Stimulated activated CD4-positive, alpha-beta T cell treated with anti-CD3 and anti-CD28 coated beads, Interleukin-4, amount 100 ng/mL, for 48 hours (primary cell): ENCODE measurements at regions not wholly inside any gene's neighbourhood (a gene's known extent, or its start where the extent isn't known, plus 50 kb on each side); places are given as distances from the start of the nearest gene placed in this dataset.

Experiments used
- DNase-seq, 2 donors: peaks; one replicate each; pipeline ENCODE4 v3.0.0-alpha.2; 2020; ENCODE audit warnings: low read depth in 2 of 2

DNA sequence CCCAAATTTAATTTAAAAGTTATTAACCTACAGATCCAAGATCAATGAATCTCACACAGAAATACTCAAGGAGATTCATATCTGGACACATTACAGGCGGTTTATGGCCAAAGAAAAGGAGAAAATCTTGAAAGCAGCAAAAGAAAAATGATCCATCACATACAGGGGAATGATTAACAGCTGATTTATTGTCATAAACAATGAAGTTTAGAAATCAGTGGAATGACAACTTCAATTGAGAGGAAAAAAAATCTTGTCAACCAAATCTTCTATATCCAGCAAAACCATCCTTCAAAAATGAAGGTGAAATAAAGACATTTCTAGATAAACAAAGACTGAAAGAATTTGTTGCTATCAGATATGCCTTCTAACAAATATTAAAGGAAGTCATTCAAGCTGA lies 156.2 kb upstream of the SEMA6D start:
- DNase-seq: no peak

- DNase-seq: no peak
These were observed 151.4 kb upstream of the SEMA6D start for GRCh38 chr15:47565949-47566348.

DNA sequence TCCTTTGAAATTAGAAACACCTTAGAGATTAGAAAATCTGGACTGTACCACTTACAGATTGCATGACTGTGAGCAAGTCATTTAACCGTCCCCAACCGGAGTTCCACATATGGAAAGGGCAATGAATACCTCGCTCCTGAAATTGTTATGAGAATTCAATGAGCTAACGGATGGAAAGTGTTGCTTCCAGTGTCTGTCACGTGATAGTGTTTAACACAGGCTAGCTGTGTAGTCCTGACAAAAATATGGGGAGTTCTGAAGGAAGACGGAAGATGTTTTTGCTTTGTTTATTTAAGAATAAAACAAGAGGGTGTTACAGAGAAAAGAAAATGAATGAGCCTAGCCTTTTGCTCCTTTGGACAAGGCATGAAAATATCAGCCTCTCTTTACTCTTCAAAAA lies 150.7 kb upstream of the SEMA6D start:
- DNase-seq: no peak

- DNase-seq: no peak
These were observed 149.3 kb upstream of the SEMA6D start for GRCh38 chr15:47568030-47568429.

DNA sequence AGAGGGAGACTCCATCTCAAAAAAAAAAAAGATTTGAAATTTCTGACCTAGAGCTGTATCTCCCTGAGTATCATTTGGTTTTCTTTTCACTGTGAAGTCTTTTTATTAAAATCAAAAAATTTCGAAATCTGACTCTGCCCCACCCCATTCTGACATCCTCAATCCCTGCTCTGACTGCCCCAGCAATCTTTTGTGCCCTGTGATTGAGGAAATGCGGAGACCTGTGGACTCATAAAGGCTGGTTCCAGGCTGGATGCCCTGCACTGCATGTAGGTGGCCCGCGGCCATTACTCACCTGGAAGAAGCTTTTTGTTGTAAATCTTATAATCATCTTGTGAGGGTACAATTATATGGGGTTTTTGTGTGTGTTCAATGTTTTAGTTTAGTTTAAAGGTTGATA lies 147.3 kb upstream of the SEMA6D start:
- no peak for DNase-seq

- DNase-seq: no peak
These were observed 146.9 kb upstream of the SEMA6D start for GRCh38 chr15:47570451-47570850.

DNA sequence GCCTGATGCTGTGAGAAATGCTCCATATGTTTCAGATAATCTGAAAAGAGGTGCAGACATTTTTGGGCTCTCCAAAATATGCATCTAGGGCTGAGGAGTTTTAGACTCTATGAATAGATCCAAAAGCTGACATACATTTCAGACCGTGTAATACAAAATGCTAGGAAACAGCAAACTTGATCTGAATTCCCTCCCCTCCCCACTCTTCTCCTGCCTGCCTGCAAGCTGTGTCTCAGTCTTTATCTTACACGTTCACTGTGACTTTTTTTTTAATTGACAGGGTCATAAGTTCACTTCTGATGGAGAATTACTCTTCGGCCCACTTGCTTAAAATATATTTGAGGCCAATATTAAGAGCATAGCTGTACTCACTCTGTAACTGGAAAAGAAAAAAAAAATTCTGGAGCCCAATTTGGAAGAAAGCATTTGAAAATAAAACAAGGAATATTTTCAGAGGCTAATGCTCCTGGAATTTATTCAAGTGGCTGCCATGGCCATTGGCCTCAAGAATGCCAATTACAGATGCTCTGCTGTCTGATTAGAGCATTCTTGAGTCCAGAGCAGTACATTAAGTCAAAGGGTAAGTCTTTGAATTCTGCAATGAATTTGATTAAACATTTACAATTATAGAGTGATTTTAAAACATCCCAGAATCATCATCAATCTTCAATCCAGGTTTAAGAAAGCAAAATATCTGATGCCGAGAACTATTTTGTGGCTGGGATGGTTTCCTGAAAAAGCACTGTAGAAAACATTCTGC lies 146.2 kb upstream of the SEMA6D start:
- DNase-seq: no peak

DNA sequence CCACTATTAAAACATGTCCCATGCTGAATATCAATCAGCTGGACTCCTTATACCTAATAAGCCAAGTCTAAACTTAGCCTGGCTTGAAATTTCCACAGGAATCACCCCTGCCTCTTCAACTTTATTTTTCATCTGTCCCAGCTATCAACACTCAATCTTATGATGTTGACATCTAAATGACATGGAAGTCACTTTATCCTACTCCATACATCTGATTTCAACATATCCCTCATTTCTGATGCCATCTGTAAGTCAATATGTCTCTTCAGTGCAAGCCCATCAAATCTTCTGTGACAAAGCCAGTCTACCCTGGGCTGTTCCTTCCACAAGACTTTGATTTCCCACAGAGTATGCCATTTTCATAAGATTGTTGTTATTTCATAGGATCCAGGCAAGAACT lies 143.6 kb upstream of the SEMA6D start:
- no peak for DNase-seq

- DNase-seq: no peak
These were observed 140.3 kb upstream of the SEMA6D start for GRCh38 chr15:47577000-47577399.

GRCh38 chr15:47577461-47577860 lies 139.8 kb upstream of the SEMA6D start:
- DNase-seq: no peak

DNA sequence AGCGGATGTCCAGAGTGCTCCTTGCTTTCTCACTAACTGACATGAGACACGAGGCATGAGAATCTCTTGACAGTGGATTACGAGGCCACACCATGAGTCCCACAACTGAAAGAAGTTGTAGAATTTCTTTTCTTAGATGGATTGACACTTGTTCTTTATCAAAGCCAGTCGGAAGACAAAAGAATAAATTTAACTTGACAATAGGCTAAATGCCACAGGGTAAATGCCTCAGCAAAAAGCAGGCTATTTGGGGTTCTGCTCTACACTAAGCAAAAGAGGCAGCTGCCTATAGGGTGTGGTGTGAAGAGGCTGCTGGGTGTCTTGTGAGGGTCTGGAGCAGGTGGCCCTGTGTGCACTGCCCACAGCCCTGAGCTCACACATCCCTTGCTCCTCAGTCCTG lies 135.1 kb upstream of the SEMA6D start:
- DNase-seq: no peak

GRCh38 chr15:47584316-47584715 lies 133.0 kb upstream of the SEMA6D start:
- no peak for DNase-seq

GRCh38 chr15:47586653-47587224 lies 130.6 kb upstream of the SEMA6D start:
- no peak for DNase-seq

- DNase-seq: no peak
These were observed 129.1 kb upstream of the SEMA6D start for GRCh38 chr15:47587940-47588802.

- no peak for DNase-seq
These were observed 128.3 kb upstream of the SEMA6D start for GRCh38 chr15:47588958-47589357.

DNA sequence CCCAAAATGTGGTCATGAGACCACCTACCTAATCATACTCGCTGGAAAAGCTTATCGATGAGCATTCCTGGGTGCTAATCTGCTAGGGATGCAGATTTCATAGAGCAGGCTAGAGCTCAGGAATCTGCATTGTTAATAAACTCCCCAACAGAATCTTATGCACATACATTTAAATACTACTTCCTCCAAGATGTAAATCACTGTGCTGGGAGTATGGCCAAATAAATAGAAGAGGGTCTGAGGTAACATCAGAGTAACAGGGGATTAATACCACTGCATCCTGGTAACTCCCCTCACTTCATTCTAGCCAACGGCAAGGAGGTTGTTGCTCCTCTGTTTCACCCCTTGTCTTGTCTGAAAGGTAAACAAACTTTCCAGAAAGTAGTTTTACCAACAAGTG lies 118.3 kb upstream of the SEMA6D start:
- no peak for DNase-seq

- DNase-seq: no peak
These were observed 117.5 kb upstream of the SEMA6D start for GRCh38 chr15:47599806-47600205.

GRCh38 chr15:47602121-47602520 lies 115.2 kb upstream of the SEMA6D start:
- no peak for DNase-seq

DNA sequence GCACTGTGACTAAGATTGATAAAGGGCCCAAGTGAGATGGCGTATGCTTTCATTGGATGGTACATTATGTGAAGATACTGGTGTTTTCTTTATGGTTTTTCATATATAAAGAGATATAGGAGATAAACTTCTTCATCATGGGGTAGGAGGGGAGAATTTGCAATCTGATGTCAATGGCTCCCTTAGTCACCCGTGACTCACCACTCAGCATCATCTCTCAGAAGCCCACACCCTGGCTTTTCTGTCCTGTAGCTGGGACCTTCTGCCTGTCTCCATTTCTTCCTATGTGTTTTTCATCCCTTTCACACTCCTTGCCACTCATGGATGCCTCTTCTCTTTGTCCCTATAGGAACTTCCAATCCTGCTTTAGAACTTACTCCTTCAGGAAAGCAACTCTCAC lies 114.3 kb upstream of the SEMA6D start:
- no peak for DNase-seq

DNA sequence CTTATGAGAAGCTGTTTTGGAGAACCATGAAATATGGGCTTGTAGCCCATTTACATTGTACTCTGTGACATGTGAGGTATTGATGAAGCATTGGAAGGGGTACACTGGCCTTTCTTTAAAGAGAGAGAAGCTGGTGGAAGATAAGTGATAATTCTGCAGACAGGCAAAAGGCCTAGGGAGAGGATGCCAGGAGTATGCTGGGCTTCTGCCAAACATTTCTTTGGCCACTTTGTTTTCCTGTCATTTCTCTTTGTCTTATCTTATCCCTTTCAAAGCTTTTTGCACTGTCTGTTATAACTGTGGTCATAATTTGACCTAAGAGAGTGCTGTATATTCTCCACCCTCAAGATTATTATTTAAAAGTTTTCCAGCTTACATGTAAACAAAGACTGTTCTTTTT lies 109.6 kb upstream of the SEMA6D start:
- no peak for DNase-seq

- DNase-seq: no peak
These were observed 107.6 kb upstream of the SEMA6D start for GRCh38 chr15:47609693-47610092.

DNA sequence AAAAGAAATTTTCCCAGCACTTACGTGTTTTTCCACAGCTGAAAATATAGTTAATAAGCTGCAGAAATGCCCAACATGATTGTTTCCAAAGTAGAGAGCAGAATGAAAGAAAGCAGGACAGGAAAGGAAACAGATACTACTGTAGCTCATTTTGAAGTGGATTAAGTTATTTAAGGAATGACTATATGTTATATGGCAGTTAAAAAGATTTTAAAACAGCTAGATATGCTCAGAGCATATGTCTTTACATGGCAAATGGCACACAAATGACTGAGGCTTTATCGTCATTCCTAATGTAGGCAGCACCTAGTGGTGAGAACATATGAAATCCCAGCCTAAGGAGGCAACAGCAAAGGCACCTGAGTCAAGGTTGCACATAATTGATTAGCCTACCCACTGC lies 106.6 kb upstream of the SEMA6D start:
- DNase-seq: no peak
